HUES64 (cell line): ENCODE measurements at regions not wholly inside any gene's neighbourhood (a gene's known extent, or its start where the extent isn't known, plus 50 kb on each side); places are given as distances from the start of the nearest gene placed in this dataset.

ENCODE experiments used
- H3K27ac ChIP-seq: 2 replicates; pipeline ENCODE4 v1.7.0; 2013; ENCODE audit warnings: low read depth, low read length, inconsistent platforms
- H3K27me3 ChIP-seq: 2 replicates; pipeline ENCODE4 v1.6.1; 2013; ENCODE audit warnings: mild to moderate bottlenecking, low read length; ENCODE audit not compliant: insufficient read depth
- H3K36me3 ChIP-seq: 2 replicates; pipeline ENCODE4 v1.6.1; 2013; ENCODE audit warnings: mild to moderate bottlenecking, low read length; ENCODE audit not compliant: insufficient read depth
- H3K4me1 ChIP-seq: 2 replicates; pipeline ENCODE4 v1.6.1; 2013; ENCODE audit warnings: mild to moderate bottlenecking, low read length, moderate library complexity; ENCODE audit not compliant: insufficient read depth
- H3K4me3 ChIP-seq: 2 replicates; pipeline ENCODE4 v1.5.1; 2013; ENCODE audit warnings: mild to moderate bottlenecking, low read length, moderate library complexity
- H3K9ac ChIP-seq: 2 replicates; pipeline ENCODE4 v1.6.1; 2013; ENCODE audit warnings: mild to moderate bottlenecking, low read depth, low read length
- H3K9me3 ChIP-seq: 2 replicates; pipeline ENCODE4 v1.6.1; 2013; ENCODE audit warnings: low read depth, low read length; ENCODE audit not compliant: insufficient read depth
- WGBS: fragments of 150-250, 120-280 bp; methylation state at CpG from one replicate; pipeline ENCODE4 v1.1.7; 2013; ENCODE audit warnings: missing lambda C conversion rate; 5-methylcytosine and 5-hydroxymethylcytosine counted together

DNA sequence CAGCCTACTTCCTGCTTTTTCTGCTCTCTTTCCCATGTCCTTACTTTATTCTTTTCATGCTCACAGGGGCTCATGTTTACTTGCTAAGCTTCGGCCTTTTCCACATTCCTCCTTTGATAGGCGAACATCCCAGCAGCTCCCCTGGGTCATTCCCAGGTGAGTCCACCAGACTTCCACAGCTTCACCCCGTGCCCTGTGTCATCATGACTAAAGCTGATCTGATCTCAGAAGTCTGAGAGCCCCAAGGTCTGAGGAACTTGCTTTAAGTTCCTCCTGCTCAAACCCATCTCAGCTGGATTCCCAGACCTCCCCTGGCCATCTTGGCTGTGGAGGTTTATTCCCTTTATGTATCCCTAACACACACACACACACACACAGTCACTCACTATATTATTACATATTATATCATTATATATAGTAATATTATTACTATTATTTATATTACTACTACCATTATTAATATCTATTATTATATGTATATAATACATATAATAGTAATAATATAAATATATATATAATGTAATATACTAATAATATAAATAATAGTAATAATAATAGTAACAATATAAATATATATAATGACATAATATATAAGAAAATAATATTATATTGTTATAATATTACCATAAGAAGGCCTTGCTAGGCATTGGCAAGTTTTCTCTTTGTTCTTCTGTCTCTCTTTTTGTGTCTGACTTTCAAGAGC lies 295.9 kb downstream of the PTEN start:
- 56% methylated on average over 3 of the region's 3 CpGs for WGBS
- Histone ChIP-seq H3K27ac (no peak overlapping the region), H3K9me3 (no peaks in the 10 kb centered on the region), H3K27me3 (no peaks in the 10 kb centered on the region), H3K9ac (no peak overlapping the region), H3K4me3 (no peak overlapping the region), H3K36me3 (no peaks in the 10 kb centered on the region), H3K4me1 (no peaks in the 10 kb centered on the region)

DNA sequence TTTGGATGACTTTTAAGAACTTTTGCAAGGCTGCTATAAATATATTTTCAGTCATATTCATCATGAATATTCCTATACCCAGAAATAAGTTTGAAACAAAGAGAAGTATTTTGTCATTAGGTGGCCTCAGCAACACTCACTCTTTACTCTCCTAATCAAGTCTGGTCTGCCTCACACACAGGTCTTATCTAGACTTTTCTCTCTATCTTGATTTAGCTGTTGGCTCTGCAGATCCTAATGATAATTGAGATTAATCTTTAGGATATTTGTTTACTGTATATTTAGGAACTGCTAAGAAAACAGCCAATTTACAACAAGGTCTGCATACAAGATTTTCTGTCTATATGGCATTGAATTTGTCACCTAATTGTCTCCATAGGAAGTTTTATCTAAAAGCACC lies 297.6 kb downstream of the PTEN start:
- no peaks in the 10 kb centered on the region for H3K4me1 ChIP-seq
- H3K9me3 ChIP-seq: no peaks in the 10 kb centered on the region
- no peak overlapping the region for H3K27ac ChIP-seq

GRCh38 chr10:88161756-88162155 lies 298.3 kb downstream of the PTEN start:
- Histone ChIP-seq H3K27ac (no peak overlapping the region), H3K9ac (no peak overlapping the region), H3K9me3 (no peaks in the 10 kb centered on the region), H3K27me3 (no peaks in the 10 kb centered on the region), H3K36me3 (no peaks in the 10 kb centered on the region), H3K4me3 (no peak overlapping the region), H3K4me1 (no peaks in the 10 kb centered on the region)
- WGBS: no CpG with 5 or more reads among the region's 1 CpG

More for the DNA sequence above, 297.6 kb downstream of the PTEN start:
- Histone ChIP-seq H3K4me3 (no peak overlapping the region), H3K36me3 (no peaks in the 10 kb centered on the region), H3K9ac (no peak overlapping the region), H3K27me3 (no peaks in the 10 kb centered on the region)

GRCh38 chr10:88162852-88163251 lies 299.4 kb downstream of the PTEN start:
- Histone ChIP-seq H3K4me3 (no peak overlapping the region), H3K9me3 (no peaks in the 10 kb centered on the region), H3K9ac (no peak overlapping the region), H3K4me1 (no peaks in the 10 kb centered on the region), H3K27ac (no peak overlapping the region), H3K27me3 (no peaks in the 10 kb centered on the region), H3K36me3 (no peaks in the 10 kb centered on the region)
- 86% methylated on average over 1 of the region's 1 CpG for WGBS

GRCh38 chr10:88163572-88163971 lies 300.1 kb downstream of the PTEN start:
- Histone ChIP-seq H3K27ac (no peak overlapping the region), H3K4me3 (no peak overlapping the region), H3K27me3 (no peaks in the 10 kb centered on the region), H3K9me3 (peaks cover 2% of the 10 kb centered on the region), H3K36me3 (no peaks in the 10 kb centered on the region), H3K9ac (no peak overlapping the region), H3K4me1 (no peaks in the 10 kb centered on the region)
- WGBS: 90% methylated on average over 3 of the region's 3 CpGs

GRCh38 chr10:88164471-88164870 lies 301.0 kb downstream of the PTEN start:
- no peak overlapping the region for H3K4me3 ChIP-seq
- peaks cover 5% of the 10 kb centered on the region for H3K9me3 ChIP-seq
- H3K27ac ChIP-seq: no peak overlapping the region
- no peaks in the 10 kb centered on the region for H3K27me3 ChIP-seq
- H3K4me1 ChIP-seq: no peaks in the 10 kb centered on the region
- H3K9ac ChIP-seq: no peak overlapping the region
- H3K36me3 ChIP-seq: no peaks in the 10 kb centered on the region
- 89% methylated on average over 1 of the region's 1 CpG for WGBS

DNA sequence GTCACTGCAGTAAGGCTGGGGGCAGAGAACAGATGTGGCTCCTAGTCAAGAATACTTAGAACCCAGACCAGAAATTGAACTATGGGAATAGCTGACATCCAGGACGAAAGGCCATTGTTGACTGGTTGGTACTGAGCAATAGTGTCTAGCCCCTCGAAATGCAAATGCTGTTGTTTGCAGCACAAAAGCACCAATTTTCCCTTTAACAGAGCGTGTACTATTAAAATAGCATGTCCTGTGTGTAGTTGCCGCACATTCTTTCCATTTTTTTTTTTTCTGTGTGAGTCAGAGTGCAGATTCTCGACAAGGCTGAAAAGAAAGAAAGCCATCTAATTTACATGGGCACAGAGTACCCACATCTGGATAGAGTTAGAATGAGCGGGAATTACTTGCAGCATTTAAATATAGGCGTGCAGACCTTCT lies 302.4 kb downstream of the PTEN start:
- no peaks in the 10 kb centered on the region for H3K4me1 ChIP-seq
- H3K36me3 ChIP-seq: no peaks in the 10 kb centered on the region
- H3K4me3 ChIP-seq: no peak overlapping the region
- peaks cover 5% of the 10 kb centered on the region for H3K9me3 ChIP-seq
- no peak overlapping the region for H3K27ac ChIP-seq
- H3K9ac ChIP-seq: no peak overlapping the region
- no peaks in the 10 kb centered on the region for H3K27me3 ChIP-seq
- WGBS: 87% methylated on average over 6 of the region's 7 CpGs

GRCh38 chr10:88168171-88169036 lies 305.0 kb downstream of the PTEN start:
- Histone ChIP-seq H3K4me1 (no peaks in the 10 kb centered on the region), H3K36me3 (no peaks in the 10 kb centered on the region), H3K9me3 (peaks cover 5% of the 10 kb centered on the region), H3K4me3 (no peak overlapping the region), H3K27ac (no peak overlapping the region), H3K9ac (no peak overlapping the region), H3K27me3 (no peaks in the 10 kb centered on the region)
- 95% methylated on average over 3 of the region's 3 CpGs for WGBS

DNA sequence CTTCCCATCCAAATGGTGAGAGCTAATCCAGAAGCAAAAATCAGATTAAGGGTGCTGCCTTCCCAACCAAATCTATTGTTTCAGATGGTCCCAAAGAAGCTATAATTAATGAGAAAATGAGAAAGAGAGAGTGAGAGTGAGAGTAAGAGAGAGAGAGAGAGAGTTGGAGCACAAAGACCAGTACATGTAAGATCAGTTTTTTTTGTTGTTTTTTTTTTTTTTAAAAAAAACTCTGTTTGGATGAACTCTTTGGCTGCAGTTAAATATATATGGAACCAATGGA lies 305.6 kb downstream of the PTEN start:
- Histone ChIP-seq H3K4me3 (no peak overlapping the region), H3K36me3 (no peaks in the 10 kb centered on the region), H3K9ac (no peak overlapping the region)

DNA sequence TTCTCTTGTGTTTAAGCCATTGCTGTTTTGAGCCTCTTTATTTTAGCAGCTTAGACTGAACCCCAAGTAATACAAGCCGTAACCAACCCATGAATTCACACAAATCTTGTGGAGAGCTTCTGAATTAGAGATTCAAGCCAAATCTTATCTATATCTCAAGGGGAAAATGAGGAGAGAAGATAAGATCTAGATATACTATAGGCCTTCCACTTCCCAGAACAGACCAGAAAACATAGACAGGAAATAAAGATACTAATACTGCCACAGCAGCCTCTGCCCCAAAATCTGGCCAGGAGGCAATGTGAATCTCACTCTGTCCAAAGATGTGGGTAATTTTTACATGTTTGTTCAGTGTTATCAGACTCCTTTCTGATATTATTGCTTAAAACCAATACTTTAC lies 307.2 kb downstream of the PTEN start:
- peaks cover 5% of the 10 kb centered on the region for H3K9me3 ChIP-seq

More for the DNA sequence above, 305.6 kb downstream of the PTEN start:
- Histone ChIP-seq H3K9me3 (peaks cover 5% of the 10 kb centered on the region), H3K27me3 (no peaks in the 10 kb centered on the region), H3K4me1 (no peaks in the 10 kb centered on the region), H3K27ac (no peak overlapping the region)

DNA sequence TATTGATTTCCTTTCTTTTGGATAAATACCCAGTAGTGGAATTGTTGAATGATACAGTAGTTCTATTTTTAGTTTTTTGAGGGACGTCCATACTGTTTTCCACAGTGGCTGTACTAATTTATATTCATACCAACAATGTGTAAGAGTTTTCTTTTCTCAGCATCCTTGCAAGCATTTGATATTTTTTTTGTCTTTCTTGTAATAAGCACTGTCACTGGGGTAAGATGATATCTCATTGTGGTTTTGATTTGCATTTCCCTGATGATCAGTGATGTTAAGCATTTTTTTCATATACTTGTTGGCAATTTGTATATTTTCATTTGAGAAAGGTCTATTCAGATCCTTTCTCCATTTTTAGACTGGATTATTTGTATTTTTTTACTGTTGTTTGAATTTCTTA lies 308.7 kb downstream of the PTEN start:
- Histone ChIP-seq H3K27ac (no peak overlapping the region), H3K9me3 (peaks cover 5% of the 10 kb centered on the region), H3K36me3 (no peaks in the 10 kb centered on the region), H3K27me3 (no peaks in the 10 kb centered on the region), H3K4me1 (no peaks in the 10 kb centered on the region), H3K4me3 (no peak overlapping the region), H3K9ac (no peak overlapping the region)
- no CpG with 5 or more reads among the region's 1 CpG for WGBS

More for the DNA sequence above, 307.2 kb downstream of the PTEN start:
- H3K4me3 ChIP-seq: no peak overlapping the region
- H3K27ac ChIP-seq: no peak overlapping the region
- H3K27me3 ChIP-seq: no peaks in the 10 kb centered on the region
- H3K4me1 ChIP-seq: no peaks in the 10 kb centered on the region
- H3K36me3 ChIP-seq: no peaks in the 10 kb centered on the region
- H3K9ac ChIP-seq: no peak overlapping the region
- 88% methylated on average over 1 of the region's 1 CpG for WGBS
